Adrenal gland (tissue), 5 donors: ENCODE measurements at regions not wholly inside any gene's neighbourhood (a gene's known extent, or its start where the extent isn't known, plus 50 kb on each side); places are given as distances from the start of the nearest gene placed in this dataset.

Experiments used
- POLR2A ChIP-seq, 2 donors: fragments of 450-650 bp; IDR thresholded peaks; one replicate each; pipeline ENCODE4 v1.6.1; 2017; ENCODE audit warnings: antibody characterized with exemption in 2 of 2, mild to moderate bottlenecking in 2 of 2, moderate library complexity in 1 of 2
- TF ChIP-seq, protein P1 (sequence below), 6 experiments: fragments of 450-650 bp in 4 of 6; fragments of 200-600 bp in 2 of 6; sonication (generic) in 1 of 6; IDR thresholded peaks; 1 replicate in 5 of 6; 2 replicates in 1 of 6; pipeline versions ENCODE4 v1.5.1 to v1.8.0; 2016 to 2021; ENCODE audit warnings: antibody characterized with exemption in 6 of 6, mild to moderate bottlenecking in 2 of 6, moderate library complexity in 1 of 6
- donor health status: DM: no; HTN: no; CAD: no.

DNA sequence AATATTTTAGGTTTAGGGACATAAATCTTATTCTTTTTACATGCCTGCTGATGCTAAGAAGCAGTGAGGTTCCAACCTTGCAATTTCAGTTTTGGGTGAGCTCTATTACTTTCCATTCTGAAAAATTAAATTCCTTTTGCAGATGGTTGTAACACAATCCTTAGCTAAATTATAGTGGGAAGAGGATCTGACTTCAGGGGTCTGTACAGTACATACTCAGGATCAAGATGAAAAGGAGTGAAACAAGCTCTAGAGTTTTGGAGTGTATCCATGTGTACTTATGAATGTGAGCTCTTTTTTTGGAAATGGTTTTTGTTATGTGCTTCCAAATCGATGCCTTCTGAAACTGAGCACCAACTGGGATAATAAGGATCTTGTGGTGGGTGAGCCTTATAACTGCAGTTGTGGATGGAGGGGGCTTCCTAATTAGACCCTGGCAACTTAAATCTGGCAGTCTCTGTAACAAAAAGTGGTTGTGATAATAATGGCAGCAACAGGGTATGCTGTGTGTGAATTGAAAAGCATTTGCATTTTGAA is 218.8 kb upstream of the MAP3K7 start:
- TF ChIP-seq, protein P1, sequence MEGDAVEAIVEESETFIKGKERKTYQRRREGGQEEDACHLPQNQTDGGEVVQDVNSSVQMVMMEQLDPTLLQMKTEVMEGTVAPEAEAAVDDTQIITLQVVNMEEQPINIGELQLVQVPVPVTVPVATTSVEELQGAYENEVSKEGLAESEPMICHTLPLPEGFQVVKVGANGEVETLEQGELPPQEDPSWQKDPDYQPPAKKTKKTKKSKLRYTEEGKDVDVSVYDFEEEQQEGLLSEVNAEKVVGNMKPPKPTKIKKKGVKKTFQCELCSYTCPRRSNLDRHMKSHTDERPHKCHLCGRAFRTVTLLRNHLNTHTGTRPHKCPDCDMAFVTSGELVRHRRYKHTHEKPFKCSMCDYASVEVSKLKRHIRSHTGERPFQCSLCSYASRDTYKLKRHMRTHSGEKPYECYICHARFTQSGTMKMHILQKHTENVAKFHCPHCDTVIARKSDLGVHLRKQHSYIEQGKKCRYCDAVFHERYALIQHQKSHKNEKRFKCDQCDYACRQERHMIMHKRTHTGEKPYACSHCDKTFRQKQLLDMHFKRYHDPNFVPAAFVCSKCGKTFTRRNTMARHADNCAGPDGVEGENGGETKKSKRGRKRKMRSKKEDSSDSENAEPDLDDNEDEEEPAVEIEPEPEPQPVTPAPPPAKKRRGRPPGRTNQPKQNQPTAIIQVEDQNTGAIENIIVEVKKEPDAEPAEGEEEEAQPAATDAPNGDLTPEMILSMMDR (IDR thresholded peaks at IDR 0.05): no peak
- TF ChIP-seq POLR2A (IDR thresholded peaks at IDR 0.05): no peak
